C4-2B (cell line): ENCODE measurements at regions not wholly inside any gene's neighbourhood (a gene's known extent, or its start where the extent isn't known, plus 50 kb on each side); places are given as distances from the start of the nearest gene placed in this dataset.

ENCODE experiments used
- ZFX ChIP-seq: fragments of 450-650 bp; IDR thresholded peaks from 2 replicates; pipeline ENCODE4 v1.6.1; 2017
- TF ChIP-seq, protein P1 (sequence below): fragments of 450-650 bp; conservative IDR thresholded peaks from 2 replicates; pipeline ENCODE4 v1.5.1; 2017; ENCODE audit warnings: mild to moderate bottlenecking

DNA sequence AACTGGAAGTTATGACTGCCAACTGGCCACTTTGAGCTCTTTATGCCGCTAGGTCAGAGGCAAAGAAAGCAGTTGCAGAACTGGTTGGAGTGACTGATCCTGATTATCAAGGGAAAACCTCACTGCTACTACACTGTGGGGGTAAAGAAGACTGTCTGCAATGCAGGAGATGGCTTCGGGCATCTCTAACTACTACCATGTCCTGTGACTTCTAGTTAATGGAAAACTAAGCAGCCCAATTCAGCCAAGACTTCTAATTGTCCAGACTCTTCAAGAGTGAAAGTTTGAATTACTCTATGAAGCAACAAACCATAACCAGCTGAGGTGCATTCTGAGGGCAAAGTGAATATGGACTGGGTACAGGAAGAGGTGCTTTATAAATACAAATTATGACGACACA, 773.6 kb upstream of the SLC35B3 start:
- TF ChIP-seq, protein P1, sequence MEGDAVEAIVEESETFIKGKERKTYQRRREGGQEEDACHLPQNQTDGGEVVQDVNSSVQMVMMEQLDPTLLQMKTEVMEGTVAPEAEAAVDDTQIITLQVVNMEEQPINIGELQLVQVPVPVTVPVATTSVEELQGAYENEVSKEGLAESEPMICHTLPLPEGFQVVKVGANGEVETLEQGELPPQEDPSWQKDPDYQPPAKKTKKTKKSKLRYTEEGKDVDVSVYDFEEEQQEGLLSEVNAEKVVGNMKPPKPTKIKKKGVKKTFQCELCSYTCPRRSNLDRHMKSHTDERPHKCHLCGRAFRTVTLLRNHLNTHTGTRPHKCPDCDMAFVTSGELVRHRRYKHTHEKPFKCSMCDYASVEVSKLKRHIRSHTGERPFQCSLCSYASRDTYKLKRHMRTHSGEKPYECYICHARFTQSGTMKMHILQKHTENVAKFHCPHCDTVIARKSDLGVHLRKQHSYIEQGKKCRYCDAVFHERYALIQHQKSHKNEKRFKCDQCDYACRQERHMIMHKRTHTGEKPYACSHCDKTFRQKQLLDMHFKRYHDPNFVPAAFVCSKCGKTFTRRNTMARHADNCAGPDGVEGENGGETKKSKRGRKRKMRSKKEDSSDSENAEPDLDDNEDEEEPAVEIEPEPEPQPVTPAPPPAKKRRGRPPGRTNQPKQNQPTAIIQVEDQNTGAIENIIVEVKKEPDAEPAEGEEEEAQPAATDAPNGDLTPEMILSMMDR, result no peak
- no peak for TF ChIP-seq ZFX
